ENCODE measurements at regions not wholly inside any gene's neighbourhood (a gene's known extent, or its start where the extent isn't known, plus 50 kb on each side); places are given as distances from the start of the nearest gene placed in this dataset.

- DNase-seq (ENCODE audit: low read depth): no peak
These were observed 144.9 kb downstream of the TSN start for GRCh38 chr2:121900391-121900790.

- DNase-seq (ENCODE audit: low read depth): no peak
These were observed 146.7 kb downstream of the TSN start for GRCh38 chr2:121902171-121902591.

GRCh38 chr2:121902616-121903015, 147.2 kb downstream of the TSN start:
- DNase-seq (ENCODE audit: low read depth): no peak

- DNase-seq (ENCODE audit: low read depth): no peak
These were observed 147.7 kb downstream of the TSN start for GRCh38 chr2:121903037-121903689.

- DNase-seq (ENCODE audit: low read depth): no peak
These were observed 149.2 kb downstream of the TSN start for GRCh38 chr2:121904656-121905055.

GRCh38 chr2:121905201-121905600, 149.8 kb downstream of the TSN start:
- DNase-seq (ENCODE audit: low read depth): no peak

GRCh38 chr2:121906170-121906569, 150.7 kb downstream of the TSN start:
- DNase-seq (ENCODE audit: low read depth): no peak

- no peak for DNase-seq (ENCODE audit: low read depth)
These were observed 152.5 kb downstream of the TSN start for GRCh38 chr2:121907928-121908327.

GRCh38 chr2:121910139-121910538, 154.7 kb downstream of the TSN start:
- no peak for DNase-seq (ENCODE audit: low read depth)

GRCh38 chr2:121911036-121911435, 155.6 kb downstream of the TSN start:
- no peak for DNase-seq (ENCODE audit: low read depth)

- no peak for DNase-seq (ENCODE audit: low read depth)
These were observed 161.7 kb downstream of the TSN start for GRCh38 chr2:121917143-121917542.

GRCh38 chr2:121918231-121918630, 162.8 kb downstream of the TSN start:
- DNase-seq (ENCODE audit: low read depth): no peak

GRCh38 chr2:121919803-121920202, 164.4 kb downstream of the TSN start:
- no peak for DNase-seq (ENCODE audit: low read depth)

GRCh38 chr2:121925466-121925865, 170.0 kb downstream of the TSN start:
- no peak for DNase-seq (ENCODE audit: low read depth)

GRCh38 chr2:121943285-121943684, 187.8 kb downstream of the TSN start:
- no peak for DNase-seq (ENCODE audit: low read depth)

GRCh38 chr2:121944072-121944831, 188.8 kb downstream of the TSN start:
- DNase-seq (ENCODE audit: low read depth): peak; percentile 80

GRCh38 chr2:121947674-121948073, 192.2 kb downstream of the TSN start:
- DNase-seq (ENCODE audit: low read depth): no peak

- no peak for DNase-seq (ENCODE audit: low read depth)
These were observed 193.8 kb downstream of the TSN start for GRCh38 chr2:121949271-121949670.

GRCh38 chr2:121955426-121955825, 200.0 kb downstream of the TSN start:
- no peak for DNase-seq (ENCODE audit: low read depth)

GRCh38 chr2:121955872-121956271, 200.4 kb downstream of the TSN start:
- DNase-seq (ENCODE audit: low read depth): no peak

GRCh38 chr2:121960251-121960650, 204.8 kb downstream of the TSN start:
- DNase-seq (ENCODE audit: low read depth): no peak

- no peak for DNase-seq (ENCODE audit: low read depth)
These were observed 206.3 kb downstream of the TSN start for GRCh38 chr2:121961761-121962160.

- no peak for DNase-seq (ENCODE audit: low read depth)
These were observed 210.2 kb downstream of the TSN start for GRCh38 chr2:121965661-121966060.

GRCh38 chr2:121966663-121967062, 211.2 kb downstream of the TSN start:
- no peak for DNase-seq (ENCODE audit: low read depth)
